ENCODE measurements at regions not wholly inside any gene's neighbourhood (a gene's known extent, or its start where the extent isn't known, plus 50 kb on each side); places are given as distances from the start of the nearest gene placed in this dataset.

- TF ChIP-seq CTCF (IDR thresholded peaks at IDR 0.05) (no peak), POLR2A (IDR thresholded peaks at IDR 0.05) (no peak)
These were observed 191.7 kb downstream of the CRLF2 start for GRCh38 chrX:1020634-1021166.

Measured in adrenal gland (tissue), 5 donors.